HCT116 (cell line): ENCODE measurements at regions not wholly inside any gene's neighbourhood (a gene's known extent, or its start where the extent isn't known, plus 50 kb on each side); places are given as distances from the start of the nearest gene placed in this dataset.

ENCODE experiments used
- ATAC-seq: fragments of 200-7000 bp; cut with Tn5 transposase; 2 replicates; pipeline ENCODE4 v1.9.1; 2020; ENCODE audit warnings: mild to moderate bottlenecking, moderate library complexity
- BruUV-seq: library from RNA; stranded (reverse); fragments of 400-500 nt; replicated peaks from 2 replicates; lab custom pipeline; 2021; lab: Mats Ljungman, UMichigan
- CTCF ChIA-PET: fragments of 300-600 bp; sonication (Branson Sonifier 250); formaldehyde crosslinking; loops from one replicate; lab custom pipeline; 2021; ENCODE audit warnings: antibody characterized with exemption; lab: Charles Lee
- POLR2A ChIA-PET: fragments of 300-600, 350-600 bp; sonication (Branson Sonifier 250); formaldehyde crosslinking; loops from one replicate; lab custom pipeline; 2021; ENCODE audit warnings: antibody characterized with exemption; lab: Charles Lee
- RAD21 ChIA-PET, 2 experiments: fragments of 300-600 bp; sonication (Branson Sonifier 250); formaldehyde crosslinking; loops; one replicate each; lab custom pipeline; 2023; ENCODE audit warnings: low total read pairs in 2 of 2; ENCODE audit not compliant: uncharacterized antibody in 2 of 2, unreplicated experiment in 2 of 2, low non-redundant PET in 1 of 2; lab: Charles Lee
- DNase-seq: peaks from one replicate; pipeline ENCODE4 v3.0.0-alpha.2; 2010; ENCODE audit warnings: low read depth, low spot score
- H2AFZ ChIP-seq: fragments of 200-600 bp; shearing (Covaris generic), sonication (generic); 2 replicates; pipeline ENCODE4 v1.6.1; 2017; ENCODE audit warnings: low read depth, mixed run types, mixed read lengths, antibody characterized with exemption, low read length; ENCODE audit not compliant: poor library complexity, severe bottlenecking
- H3K27ac ChIP-seq: 2 replicates; pipeline ENCODE4 v1.5.1; 2012; ENCODE audit warnings: low read depth, low read length
- H3K27me3 ChIP-seq: fragments of 200-600 bp; sonication (generic); 2 replicates; pipeline ENCODE4 v1.6.1; 2016; ENCODE audit warnings: mixed run types, low read length, mixed read lengths; ENCODE audit not compliant: insufficient read depth
- H3K36me3 ChIP-seq, 2 experiments: fragments of 200-500 bp in 1 of 2; fragments of 200-600 bp in 1 of 2; sonication (Bioruptor generic) in 1 of 2; sonication (generic) in 1 of 2; 2 replicates each; pipeline versions ENCODE4 v1.5.1 to v1.6.1; 2014 to 2016; ENCODE audit warnings: low read length in 2 of 2, inconsistent platforms in 1 of 2, mixed read lengths in 1 of 2, mixed run types in 1 of 2; ENCODE audit not compliant: insufficient read depth in 2 of 2, control insufficient read depth in 1 of 2
- H3K4me1 ChIP-seq, 2 experiments: fragments of 200-600 bp in 1 of 2; sonication (generic) in 1 of 2; 2 replicates each; pipeline versions ENCODE4 v1.5.1 to v1.6.1; 2012 to 2017; ENCODE audit warnings: low read length in 2 of 2, inconsistent platforms in 1 of 2, mild to moderate bottlenecking in 1 of 2, mixed read lengths in 1 of 2, mixed run types in 1 of 2, moderate library complexity in 1 of 2; ENCODE audit not compliant: insufficient read depth in 2 of 2, control insufficient read depth in 1 of 2
- H3K4me2 ChIP-seq: fragments of 200-600 bp; sonication (generic); 2 replicates; pipeline ENCODE4 v1.6.1; 2017; ENCODE audit warnings: mixed run types, low read length, mixed read lengths
- H3K4me3 ChIP-seq, 2 experiments: fragments of 200-600 bp in 1 of 2; sonication (generic) in 1 of 2; replicated peaks in 1 of 2; 2 replicates each; pipeline ENCODE4 v1.5.1; 2011 to 2016; ENCODE audit warnings: low read length in 2 of 2, control low read depth in 1 of 2, low read depth in 1 of 2, mild to moderate bottlenecking in 1 of 2, mixed read lengths in 1 of 2, mixed run types in 1 of 2
- H3K79me2 ChIP-seq: fragments of 200-600 bp; sonication (generic); 2 replicates; pipeline ENCODE4 v1.6.1; 2017; ENCODE audit warnings: mild to moderate bottlenecking, mixed run types, low read length, moderate library complexity, mixed read lengths; ENCODE audit not compliant: insufficient read depth
- H3K9ac ChIP-seq: fragments of 200-600 bp; sonication (generic); 2 replicates; pipeline ENCODE4 v1.6.1; 2016; ENCODE audit warnings: low read length, mixed read lengths
- H3K9me2 ChIP-seq: fragments of 200-600 bp; sonication (generic), shearing (Covaris generic); 2 replicates; pipeline ENCODE4 v1.6.1; 2017; ENCODE audit warnings: mixed run types, mild to moderate bottlenecking, moderate library complexity; ENCODE audit not compliant: insufficient read depth
- H3K9me3 ChIP-seq, 2 experiments: fragments of 200-500 bp in 1 of 2; fragments of 200-600 bp in 1 of 2; sonication (Bioruptor generic) in 1 of 2; sonication (generic) in 1 of 2; 2 replicates each; pipeline ENCODE4 v1.6.1; 2014 to 2017; ENCODE audit warnings: low read length in 2 of 2, mixed read lengths in 2 of 2, inconsistent platforms in 1 of 2, low read depth in 1 of 2, mild to moderate bottlenecking in 1 of 2, mixed run types in 1 of 2, moderate library complexity in 1 of 2; ENCODE audit not compliant: control insufficient read depth in 1 of 2, insufficient read depth in 1 of 2
- H4K20me1 ChIP-seq: fragments of 200-600 bp; sonication (generic), shearing (Covaris generic); 2 replicates; pipeline ENCODE4 v1.6.1; 2017; ENCODE audit warnings: mixed run types, mild to moderate bottlenecking, moderate library complexity; ENCODE audit not compliant: insufficient read depth
- ATF3 ChIP-seq: IDR thresholded peaks from 2 replicates; pipeline ENCODE4 v1.6.1; 2012
- CBX3 ChIP-seq: IDR thresholded peaks from 2 replicates; pipeline ENCODE4 v1.6.1; 2012; ENCODE audit warnings: low read depth
- CEBPB ChIP-seq: IDR thresholded peaks from 2 replicates; pipeline ENCODE4 v1.6.1; 2012; ENCODE audit warnings: low read depth
- CTCF ChIP-seq, 3 experiments: fragments of 200-600 bp in 1 of 3; sonication (generic) in 1 of 3; IDR thresholded peaks in 2 of 3; conservative IDR thresholded peaks in 1 of 3; 2 replicates each; pipeline ENCODE4 v1.5.1; 2012 to 2017; ENCODE audit warnings: low read depth in 2 of 3, low read length in 2 of 3, antibody characterized with exemption in 1 of 3, borderline replicate concordance in 1 of 3, control low read depth in 1 of 3, mild to moderate bottlenecking in 1 of 3, mixed read lengths in 1 of 3, mixed run types in 1 of 3, moderate library complexity in 1 of 3; ENCODE audit not compliant: insufficient read depth in 1 of 3
- EZH2phosphoT487 ChIP-seq: fragments of 200-600 bp; IDR thresholded peaks from 2 replicates; pipeline ENCODE4 v1.6.1; 2018; ENCODE audit warnings: antibody characterized with exemption, borderline replicate concordance
- JUND ChIP-seq: IDR thresholded peaks from 2 replicates; pipeline ENCODE4 v1.6.1; 2012
- POLR2A ChIP-seq: IDR thresholded peaks from 2 replicates; pipeline ENCODE4 v1.7.0; 2011; ENCODE audit warnings: borderline replicate concordance; ENCODE audit not compliant: insufficient read depth, insufficient read length; ENCODE audit errors: extremely low read depth
- POLR2AphosphoS5 ChIP-seq: IDR thresholded peaks from 2 replicates; pipeline ENCODE4 v1.6.1; 2011; ENCODE audit warnings: mild to moderate bottlenecking, low read depth, low read length, moderate library complexity
- RAD21 ChIP-seq: IDR thresholded peaks from 2 replicates; pipeline ENCODE4 v1.6.1; 2012; ENCODE audit warnings: low read depth, mild to moderate bottlenecking
- SRF ChIP-seq: IDR thresholded peaks from 2 replicates; pipeline ENCODE4 v1.6.1; 2012; ENCODE audit warnings: low read depth
- YY1 ChIP-seq: IDR thresholded peaks from 2 replicates; pipeline ENCODE4 v1.6.1; 2011; ENCODE audit warnings: low read length, low read depth, moderate library complexity, mild to moderate bottlenecking; ENCODE audit not compliant: insufficient replicate concordance; ENCODE audit errors: extremely low read depth
- ZFX ChIP-seq: fragments of 450-650 bp; IDR thresholded peaks from 2 replicates; pipeline ENCODE4 v1.6.1; 2017
- ZNF274 ChIP-seq: fragments of 200-500 bp; sonication (Bioruptor generic); IDR thresholded peaks from 2 replicates; pipeline ENCODE4 v1.6.1; 2014; ENCODE audit warnings: mild to moderate bottlenecking, low read depth, low read length, inconsistent platforms
- intact Hi-C: fragments of 100-400 bp; cut with micrococcal nuclease; formaldehyde crosslinking; loops from 2 replicates; pipeline ENCODE4 v1.10.0; 2022

- H4K20me1 ChIP-seq: no peaks in the 10 kb centered on the region
- H3K79me2 ChIP-seq: no peaks in the 10 kb centered on the region
- H3K9me2 ChIP-seq: no peaks in the 10 kb centered on the region
- ChIA-PET RAD21 (no interaction called here), POLR2A (no interaction called here), CTCF (no interaction called here)
- no peak overlapping the region for H3K27ac ChIP-seq
- TF ChIP-seq ATF3 (no peak), JUND (no peak), YY1 (no peak), CEBPB (no peak), EZH2phosphoT487 (no peak), CTCF (IDR thresholded peaks at IDR 0.05 in 2 of 3, conservative IDR thresholded peaks at IDR 0.05 in 1 of 3; ENCODE audit: borderline replicate concordance in 1 of 3, insufficient read depth in 1 of 3, low read depth in 2 of 3, low read length in 2 of 3) (no peak), SRF (no peak), ZNF274 (no peak), RAD21 (no peak), CBX3 (no peak), ZFX (no peak), POLR2A (no peak), POLR2AphosphoS5 (no peak)
- no peaks in the 10 kb centered on the region for H3K9me3 ChIP-seq
- H3K4me3 ChIP-seq: no peak overlapping the region
- H2AFZ ChIP-seq: no peak overlapping the region
- intact Hi-C loops: no loop called here
- H3K27me3 ChIP-seq: peaks cover 38% of the 10 kb centered on the region
- no peak for ATAC-seq
- no peak overlapping the region for H3K4me2 ChIP-seq
- H3K9ac ChIP-seq: no peak overlapping the region
- no TSS peak for BruUV-seq
- H3K36me3 ChIP-seq: no peaks in the 10 kb centered on the region
- no peaks in the 10 kb centered on the region for H3K4me1 ChIP-seq
- no peak for DNase-seq
Observed at GRCh38 chr3:72246685-72247084, 461.7 kb upstream of the PROK2 start.
